Stomach (tissue), 8 donors: ENCODE measurements at regions not wholly inside any gene's neighbourhood (a gene's known extent, or its start where the extent isn't known, plus 50 kb on each side); places are given as distances from the start of the nearest gene placed in this dataset.

Experiments
- DNase-seq, 2 donors: peaks; one replicate each; pipeline versions ENCODE4 v3.0.0 to v3.0.0-alpha.2; 2013 to 2019
- H3K27ac ChIP-seq, 5 donors: fragments of 200-600 bp in 4 of 5; sonication (generic) in 4 of 5; one replicate each; pipeline ENCODE4 v1.5.1; 2013 to 2019; ENCODE audit warnings: mild to moderate bottlenecking in 1 of 5, moderate library complexity in 1 of 5
- H3K27me3 ChIP-seq, 3 donors: fragments of 200-600 bp; sonication (generic); one replicate each; pipeline ENCODE4 v1.5.1; 2017 to 2019; ENCODE audit warnings: mixed run types in 1 of 3
- H3K36me3 ChIP-seq, 4 donors: fragments of 200-600 bp; sonication (generic); 1 replicate in 3 of 4; 2 replicates in 1 of 4; pipeline ENCODE4 v1.5.1; 2016 to 2019
- H3K4me1 ChIP-seq, 4 donors: fragments of 200-600 bp; sonication (generic); one replicate each; pipeline ENCODE4 v1.5.1; 2016 to 2019
- H3K4me3 ChIP-seq, 4 donors: fragments of 200-600 bp; sonication (generic) in 3 of 4; one replicate each; pipeline ENCODE4 v1.5.1; 2016 to 2019; ENCODE audit warnings: mild to moderate bottlenecking in 1 of 4
- H3K9me3 ChIP-seq, 4 donors: fragments of 200-600 bp; sonication (generic); one replicate each; pipeline ENCODE4 v1.5.1; 2016 to 2019
- EP300 ChIP-seq: sonication (generic); formaldehyde crosslinking; IDR thresholded peaks from one replicate; pipeline ENCODE4 v1.6.1; 2017; ENCODE audit warnings: antibody characterized with exemption
- POLR2A ChIP-seq, 4 donors: fragments of 450-650 bp; IDR thresholded peaks; one replicate each; pipeline ENCODE4 v1.6.1; 2016; ENCODE audit warnings: antibody characterized with exemption in 4 of 4, control low read depth in 2 of 4, mild to moderate bottlenecking in 1 of 4, moderate library complexity in 1 of 4
- POLR2AphosphoS5 ChIP-seq, 3 donors: sonication (generic); formaldehyde crosslinking; IDR thresholded peaks; one replicate each; pipeline ENCODE4 v1.6.1; 2016; ENCODE audit warnings: antibody characterized with exemption in 3 of 3
- whole genome bisulfite sequencing, 5 donors: extraction: QIAGEN DNeasy Blood & Tissue Kit in 3 of 5; methylation state at CpG; one replicate each; pipeline versions ENCODE4 v1.1.5 to v1.1.7; 2013 to 2018; 5-methylcytosine and 5-hydroxymethylcytosine counted together
- intact Hi-C: fragments of 100-400 bp; cut with DNase I; formaldehyde crosslinking; loops from one replicate; pipeline ENCODE4 v1.15.1; 2023; ENCODE audit warnings: low total_unique reads
- TF ChIP-seq, protein P1 (sequence below), 7 experiments: fragments of 450-650 bp in 4 of 7; fragments of 200-600 bp in 3 of 7; sonication (generic) in 3 of 7; IDR thresholded peaks; one replicate each; pipeline ENCODE4 v1.5.1; 2016 to 2019; ENCODE audit warnings: antibody characterized with exemption in 7 of 7, control low read depth in 2 of 7, mild to moderate bottlenecking in 1 of 7
- donor health status: healthy with polysubstance abuse.
- donor health status: Bipolar disorder and iron deficiency.
- donor health status: healthy.

DNA sequence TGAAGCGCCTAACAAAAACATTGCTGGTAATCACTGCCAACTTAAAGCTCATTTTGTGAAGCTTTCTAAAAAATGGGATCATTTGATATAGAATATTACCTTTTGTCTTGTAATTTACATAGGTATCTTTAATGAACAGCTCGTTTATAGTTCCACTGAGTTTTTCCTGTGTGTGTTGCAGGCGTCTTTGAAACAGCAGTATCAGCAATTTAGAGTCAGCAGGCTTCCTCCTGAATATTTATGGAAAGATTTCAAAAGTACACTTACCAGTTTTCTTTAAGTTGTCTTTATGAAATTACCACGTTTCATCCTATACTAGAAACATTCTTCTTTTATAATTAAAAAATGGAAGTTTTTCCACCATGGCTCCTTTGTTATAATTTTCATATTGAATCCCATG lies 140.3 kb upstream of the GRIN3A start:
- 49 to 57% (median 55%) methylated on average over 4 of the region's 4 CpGs for WGBS, 5 donors

DNA sequence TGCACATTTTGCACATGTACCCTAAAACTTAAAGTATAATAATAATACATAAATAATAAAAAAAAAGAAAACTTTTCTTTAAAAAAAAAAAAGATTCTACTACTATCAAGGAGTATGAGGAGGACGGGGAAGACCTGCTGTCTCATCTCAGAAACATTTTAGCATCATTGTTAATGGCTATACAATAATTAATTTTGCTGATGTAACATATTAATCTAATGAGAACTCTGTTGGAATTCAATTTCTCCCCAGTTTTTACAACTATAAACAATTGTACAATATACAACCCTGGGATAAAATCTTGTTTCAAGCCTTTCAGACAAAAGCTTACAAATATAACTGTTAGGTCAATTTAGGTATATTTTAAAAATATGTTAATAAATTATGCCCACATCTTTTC lies 139.0 kb upstream of the GRIN3A start:
- no peak for DNase-seq

More for the DNA sequence above, 140.3 kb upstream of the GRIN3A start:
- no peaks in the 10 kb centered on the region for H3K36me3 ChIP-seq
- no peak overlapping the region for H3K4me3 ChIP-seq
- no peak for DNase-seq
- no peak overlapping the region for H3K27ac ChIP-seq
- TF ChIP-seq POLR2AphosphoS5 (IDR thresholded peaks at IDR 0.05) (no peak), POLR2A (IDR thresholded peaks at IDR 0.05) (no peak), EP300 (no peak)
- TF ChIP-seq, protein P1, sequence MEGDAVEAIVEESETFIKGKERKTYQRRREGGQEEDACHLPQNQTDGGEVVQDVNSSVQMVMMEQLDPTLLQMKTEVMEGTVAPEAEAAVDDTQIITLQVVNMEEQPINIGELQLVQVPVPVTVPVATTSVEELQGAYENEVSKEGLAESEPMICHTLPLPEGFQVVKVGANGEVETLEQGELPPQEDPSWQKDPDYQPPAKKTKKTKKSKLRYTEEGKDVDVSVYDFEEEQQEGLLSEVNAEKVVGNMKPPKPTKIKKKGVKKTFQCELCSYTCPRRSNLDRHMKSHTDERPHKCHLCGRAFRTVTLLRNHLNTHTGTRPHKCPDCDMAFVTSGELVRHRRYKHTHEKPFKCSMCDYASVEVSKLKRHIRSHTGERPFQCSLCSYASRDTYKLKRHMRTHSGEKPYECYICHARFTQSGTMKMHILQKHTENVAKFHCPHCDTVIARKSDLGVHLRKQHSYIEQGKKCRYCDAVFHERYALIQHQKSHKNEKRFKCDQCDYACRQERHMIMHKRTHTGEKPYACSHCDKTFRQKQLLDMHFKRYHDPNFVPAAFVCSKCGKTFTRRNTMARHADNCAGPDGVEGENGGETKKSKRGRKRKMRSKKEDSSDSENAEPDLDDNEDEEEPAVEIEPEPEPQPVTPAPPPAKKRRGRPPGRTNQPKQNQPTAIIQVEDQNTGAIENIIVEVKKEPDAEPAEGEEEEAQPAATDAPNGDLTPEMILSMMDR (IDR thresholded peaks at IDR 0.05): no peak
- H3K27me3 ChIP-seq: no peaks in the 10 kb centered on the region
- intact Hi-C loops: no loop called here
- H3K9me3 ChIP-seq: no peaks in the 10 kb centered on the region
- H3K4me1 ChIP-seq: no peaks in the 10 kb centered on the region

DNA sequence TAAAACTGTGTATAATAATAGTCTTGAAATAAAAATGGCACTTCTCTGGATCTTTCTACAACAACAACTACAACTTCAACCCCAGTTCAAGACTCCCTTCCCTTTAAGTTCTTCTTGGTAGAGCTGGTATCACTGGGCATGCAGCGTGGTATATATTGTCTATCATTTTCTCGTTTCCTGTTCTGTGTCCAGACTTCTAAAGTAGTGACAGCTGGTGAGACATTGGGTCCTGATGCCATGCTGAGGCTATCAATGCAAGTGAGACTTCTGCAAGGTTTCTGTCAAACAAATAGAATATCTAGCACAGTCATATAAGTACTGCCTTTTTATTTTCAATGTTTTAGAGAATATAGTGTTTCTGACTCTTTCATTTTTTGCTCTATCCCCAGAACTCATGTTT lies 123.0 kb upstream of the GRIN3A start:
- intact Hi-C loops: no loop called here
- DNase-seq: no peak
- Histone ChIP-seq H3K36me3 (no peaks in the 10 kb centered on the region), H3K27ac (no peak overlapping the region), H3K9me3 (no peaks in the 10 kb centered on the region), H3K27me3 (no peaks in the 10 kb centered on the region), H3K4me1 (no peaks in the 10 kb centered on the region), H3K4me3 (no peak overlapping the region)
- TF ChIP-seq, protein P1 (IDR thresholded peaks at IDR 0.05): no peak
- TF ChIP-seq POLR2AphosphoS5 (IDR thresholded peaks at IDR 0.05): no peak
- no peak for TF ChIP-seq POLR2A (IDR thresholded peaks at IDR 0.05)
- no peak for TF ChIP-seq EP300
- WGBS, 5 donors: 67 to 80% (median 75%) methylated on average over 2 of the region's 2 CpGs

More for the DNA sequence above, 139.0 kb upstream of the GRIN3A start:
- intact Hi-C loops: no loop called here
- no peaks in the 10 kb centered on the region for H3K27me3 ChIP-seq
- no peak overlapping the region for H3K27ac ChIP-seq
- no peak for TF ChIP-seq EP300
- no peak for TF ChIP-seq POLR2A (IDR thresholded peaks at IDR 0.05)
- no peak for TF ChIP-seq POLR2AphosphoS5 (IDR thresholded peaks at IDR 0.05)
- TF ChIP-seq, protein P1 (IDR thresholded peaks at IDR 0.05): no peak
- no peaks in the 10 kb centered on the region for H3K9me3 ChIP-seq
- no peaks in the 10 kb centered on the region for H3K36me3 ChIP-seq
- no peaks in the 10 kb centered on the region for H3K4me1 ChIP-seq
- no peak overlapping the region for H3K4me3 ChIP-seq
- WGBS, 5 donors: 33 to 59% (median 50%) methylated on average over 1 of the region's 1 CpG

DNA sequence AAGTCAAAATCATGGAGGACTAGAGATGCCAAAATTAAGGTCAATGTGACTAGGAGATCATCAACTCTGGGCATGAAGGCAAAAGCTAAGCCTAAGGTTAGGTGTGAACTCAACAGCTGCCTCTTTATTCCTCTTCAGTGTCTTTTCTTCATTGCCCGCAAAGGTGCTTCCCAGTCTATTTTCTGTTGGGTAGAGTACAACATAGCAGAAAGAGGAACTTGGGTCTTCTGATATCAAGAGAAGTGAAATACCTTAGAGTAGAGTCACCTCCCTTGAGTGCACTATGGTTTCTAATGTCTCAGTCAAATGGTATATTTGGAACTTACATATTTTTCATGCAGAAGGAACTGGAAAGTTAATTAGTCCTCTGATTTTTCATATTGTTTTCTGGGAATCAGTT lies 122.5 kb upstream of the GRIN3A start:
- H3K36me3 ChIP-seq: no peaks in the 10 kb centered on the region
- no peak overlapping the region for H3K4me3 ChIP-seq
- 56 to 100% (median 94%) methylated on average over 1 of the region's 1 CpG for WGBS, 5 donors
- DNase-seq: no peak
- H3K27me3 ChIP-seq: no peaks in the 10 kb centered on the region
- no peak overlapping the region for H3K27ac ChIP-seq
- H3K4me1 ChIP-seq: no peaks in the 10 kb centered on the region
- H3K9me3 ChIP-seq: no peaks in the 10 kb centered on the region
- TF ChIP-seq, protein P1 (IDR thresholded peaks at IDR 0.05): no peak
- no peak for TF ChIP-seq EP300
- no peak for TF ChIP-seq POLR2AphosphoS5 (IDR thresholded peaks at IDR 0.05)
- TF ChIP-seq POLR2A (IDR thresholded peaks at IDR 0.05): no peak
- intact Hi-C loops: no loop called here
